NOMO-1 treated with dmso at 0.1 percent for 144 hours (cell line): ENCODE measurements at regions not wholly inside any gene's neighbourhood (a gene's known extent, or its start where the extent isn't known, plus 50 kb on each side); places are given as distances from the start of the nearest gene placed in this dataset.
A peak's percentile ranks its signal among the peaks of the same experiment; 100 is the strongest.

Experiments
- DNase-seq: peaks from one replicate; lab custom pipeline; 2025; ENCODE audit not compliant: unreplicated experiment; lab: John Stamatoyannopoulos, UW

- DNase-seq: no peak
Observed at GRCh38 chr3:193844472-193844871, 251.5 kb downstream of the OPA1 start.

GRCh38 chr3:193845144-193845543, 252.1 kb downstream of the OPA1 start:
- no peak for DNase-seq

GRCh38 chr3:193846569-193846968, 253.6 kb downstream of the OPA1 start:
- DNase-seq: no peak

- DNase-seq: no peak
Observed at GRCh38 chr3:193847402-193847801, 254.4 kb downstream of the OPA1 start.

GRCh38 chr3:193848547-193848946, 255.5 kb downstream of the OPA1 start:
- no peak for DNase-seq

GRCh38 chr3:193850084-193850619, 257.1 kb downstream of the OPA1 start:
- no peak for DNase-seq

- no peak for DNase-seq
Observed at GRCh38 chr3:193851428-193851847, 258.4 kb downstream of the OPA1 start.

GRCh38 chr3:193851941-193852674, 259.1 kb downstream of the OPA1 start:
- DNase-seq: no peak

- DNase-seq: no peak
Observed at GRCh38 chr3:193852901-193853300, 259.9 kb downstream of the OPA1 start.

GRCh38 chr3:193853511-193854219, 260.7 kb downstream of the OPA1 start:
- DNase-seq: no peak

- DNase-seq: peak; percentile 77
Observed at GRCh38 chr3:193857996-193858395, 265.0 kb downstream of the OPA1 start.

- no peak for DNase-seq
Observed at GRCh38 chr3:193859195-193859594, 266.2 kb downstream of the OPA1 start.

- DNase-seq: no peak
Observed at GRCh38 chr3:193861012-193861411, 268.0 kb downstream of the OPA1 start.

GRCh38 chr3:193862843-193863242, 269.8 kb downstream of the OPA1 start:
- no peak for DNase-seq

GRCh38 chr3:193863657-193864357, 270.8 kb downstream of the OPA1 start:
- DNase-seq: no peak

GRCh38 chr3:193865339-193865738, 270.6 kb upstream of the HES1 start:
- DNase-seq: peak; percentile 23

- DNase-seq: no peak
Observed at GRCh38 chr3:193865896-193866480, 270.0 kb upstream of the HES1 start.

- no peak for DNase-seq
Observed at GRCh38 chr3:193868590-193868989, 267.4 kb upstream of the HES1 start.

GRCh38 chr3:193869221-193870201, 266.4 kb upstream of the HES1 start:
- DNase-seq: peak; percentile 37
